ENCODE measurements at regions not wholly inside any gene's neighbourhood (a gene's known extent, or its start where the extent isn't known, plus 50 kb on each side); places are given as distances from the start of the nearest gene placed in this dataset.

DNA sequence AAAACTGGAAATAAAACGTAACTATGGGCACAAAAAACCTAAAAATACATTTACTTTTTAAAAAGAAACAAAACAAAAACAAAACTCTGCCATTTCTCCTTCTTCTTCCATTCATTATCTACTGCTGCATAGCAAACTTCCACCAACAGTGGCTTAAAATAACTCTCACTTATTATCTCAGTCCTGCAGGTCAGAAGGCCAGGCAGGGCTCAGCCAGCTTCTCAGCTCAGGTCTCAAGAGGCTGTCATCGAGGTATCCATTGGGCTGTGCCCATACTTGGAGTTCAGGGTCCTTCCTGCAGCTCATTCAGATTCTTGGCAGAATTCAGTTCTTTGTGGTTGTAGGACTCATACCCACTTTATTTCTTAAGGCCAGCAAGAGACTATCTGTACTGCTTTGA, 352.7 kb upstream of the PLD5 start:
- Mint-ChIP-seq H3K27ac (no peak overlapping the region), H3K36me3 (ENCODE audit: low read depth) (no peaks in the 10 kb centered on the region), H3K9me3 (no peaks in the 10 kb centered on the region), H3K27me3 (peaks cover 3% of the 10 kb centered on the region), H3K4me3 (no peak overlapping the region), H3K4me1 (ENCODE audit: low read depth) (no peaks in the 10 kb centered on the region)
- H3K27me3 ChIP-seq (ENCODE audit: control insufficient read depth in 1 of 2, insufficient read depth in 2 of 2, low read length in 2 of 2) = no peaks in the 10 kb centered on the region
- no peak overlapping the region for H3K4me3 ChIP-seq (ENCODE audit: low read length)
- POLR2A ChIA-PET = no interaction called here
- no peak for ATAC-seq (ENCODE audit: poor library complexity)
- CTCF ChIA-PET = no interaction called here
- no peak for DNase-seq
- no peaks in the 10 kb centered on the region for H3K9me3 ChIP-seq (ENCODE audit: control insufficient read depth in 1 of 2, insufficient read depth in 1 of 2, low read length in 2 of 2)
- H3K4me1 ChIP-seq (ENCODE audit: insufficient read depth, low read length) = no peaks in the 10 kb centered on the region
- TF ChIP-seq, protein P1, sequence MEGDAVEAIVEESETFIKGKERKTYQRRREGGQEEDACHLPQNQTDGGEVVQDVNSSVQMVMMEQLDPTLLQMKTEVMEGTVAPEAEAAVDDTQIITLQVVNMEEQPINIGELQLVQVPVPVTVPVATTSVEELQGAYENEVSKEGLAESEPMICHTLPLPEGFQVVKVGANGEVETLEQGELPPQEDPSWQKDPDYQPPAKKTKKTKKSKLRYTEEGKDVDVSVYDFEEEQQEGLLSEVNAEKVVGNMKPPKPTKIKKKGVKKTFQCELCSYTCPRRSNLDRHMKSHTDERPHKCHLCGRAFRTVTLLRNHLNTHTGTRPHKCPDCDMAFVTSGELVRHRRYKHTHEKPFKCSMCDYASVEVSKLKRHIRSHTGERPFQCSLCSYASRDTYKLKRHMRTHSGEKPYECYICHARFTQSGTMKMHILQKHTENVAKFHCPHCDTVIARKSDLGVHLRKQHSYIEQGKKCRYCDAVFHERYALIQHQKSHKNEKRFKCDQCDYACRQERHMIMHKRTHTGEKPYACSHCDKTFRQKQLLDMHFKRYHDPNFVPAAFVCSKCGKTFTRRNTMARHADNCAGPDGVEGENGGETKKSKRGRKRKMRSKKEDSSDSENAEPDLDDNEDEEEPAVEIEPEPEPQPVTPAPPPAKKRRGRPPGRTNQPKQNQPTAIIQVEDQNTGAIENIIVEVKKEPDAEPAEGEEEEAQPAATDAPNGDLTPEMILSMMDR (IDR thresholded peaks at IDR 0.05) = no peak
- no peak overlapping the region for H3K27ac ChIP-seq (ENCODE audit: low read depth in 1 of 2, low read length in 2 of 2)
- intact Hi-C loops (cut with DNase I, micrococcal nuclease) = no loop called here
- no peaks in the 10 kb centered on the region for H3K36me3 ChIP-seq (ENCODE audit: insufficient read depth, low read length)

GRCh38 chr1:242876030-242876429, 351.5 kb upstream of the PLD5 start:
- TF ChIP-seq, protein P1 (IDR thresholded peaks at IDR 0.05) = no peak
- H3K27ac Mint-ChIP-seq = no peak overlapping the region
- H3K27me3 Mint-ChIP-seq = no peaks in the 10 kb centered on the region
- no peaks in the 10 kb centered on the region for H3K27me3 ChIP-seq (ENCODE audit: control insufficient read depth in 1 of 2, insufficient read depth in 2 of 2, low read length in 2 of 2)
- CTCF ChIA-PET = no interaction called here
- H3K4me1 Mint-ChIP-seq (ENCODE audit: low read depth) = no peaks in the 10 kb centered on the region
- no peak for ATAC-seq (ENCODE audit: poor library complexity)
- intact Hi-C loops (cut with DNase I, micrococcal nuclease) = no loop called here
- no peaks in the 10 kb centered on the region for H3K9me3 ChIP-seq (ENCODE audit: control insufficient read depth in 1 of 2, insufficient read depth in 1 of 2, low read length in 2 of 2)
- H3K9me3 Mint-ChIP-seq = no peaks in the 10 kb centered on the region
- no peak overlapping the region for H3K4me3 ChIP-seq (ENCODE audit: low read length)
- H3K4me1 ChIP-seq (ENCODE audit: insufficient read depth, low read length) = no peaks in the 10 kb centered on the region
- H3K4me3 Mint-ChIP-seq = no peak overlapping the region
- H3K36me3 ChIP-seq (ENCODE audit: insufficient read depth, low read length) = no peaks in the 10 kb centered on the region
- no peak for DNase-seq
- H3K36me3 Mint-ChIP-seq (ENCODE audit: low read depth) = no peaks in the 10 kb centered on the region
- H3K27ac ChIP-seq (ENCODE audit: low read depth in 1 of 2, low read length in 2 of 2) = no peak overlapping the region
- POLR2A ChIA-PET = no interaction called here

DNA sequence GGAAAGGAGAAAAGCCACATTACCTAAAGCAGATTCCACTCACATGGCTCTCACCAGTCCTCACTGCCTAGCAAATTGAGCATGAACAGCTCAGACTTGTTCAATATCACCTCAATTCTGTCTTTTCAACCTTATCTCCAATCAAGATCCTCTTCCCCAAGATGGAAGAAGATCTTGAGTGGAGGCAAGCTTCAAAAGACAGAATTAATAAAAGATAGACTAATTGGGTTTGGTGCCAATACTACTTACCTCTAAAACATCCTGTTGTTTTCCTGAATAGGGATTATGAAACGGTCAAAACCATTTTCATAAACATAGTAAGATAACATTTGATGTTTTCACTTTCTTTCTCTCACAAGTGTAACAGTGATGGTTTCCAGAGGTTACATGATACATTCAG, 349.2 kb upstream of the PLD5 start:
- H3K4me1 Mint-ChIP-seq (ENCODE audit: low read depth) = no peaks in the 10 kb centered on the region
- H3K27ac Mint-ChIP-seq = no peak overlapping the region
- Histone ChIP-seq H3K4me3 (ENCODE audit: low read length) (no peak overlapping the region), H3K4me1 (ENCODE audit: insufficient read depth, low read length) (no peaks in the 10 kb centered on the region), H3K27me3 (ENCODE audit: control insufficient read depth in 1 of 2, insufficient read depth in 2 of 2, low read length in 2 of 2) (no peaks in the 10 kb centered on the region), H3K27ac (ENCODE audit: low read depth in 1 of 2, low read length in 2 of 2) (no peak overlapping the region), H3K9me3 (ENCODE audit: control insufficient read depth in 1 of 2, insufficient read depth in 1 of 2, low read length in 2 of 2) (no peaks in the 10 kb centered on the region), H3K36me3 (ENCODE audit: insufficient read depth, low read length) (no peaks in the 10 kb centered on the region)
- no peak overlapping the region for H3K4me3 Mint-ChIP-seq
- no peak for ATAC-seq (ENCODE audit: poor library complexity)
- TF ChIP-seq, protein P1 (IDR thresholded peaks at IDR 0.05) = no peak
- no peaks in the 10 kb centered on the region for H3K27me3 Mint-ChIP-seq
- ChIA-PET POLR2A (no interaction called here), CTCF (no interaction called here)
- no peaks in the 10 kb centered on the region for H3K9me3 Mint-ChIP-seq
- DNase-seq = no peak
- H3K36me3 Mint-ChIP-seq (ENCODE audit: low read depth) = no peaks in the 10 kb centered on the region
- intact Hi-C loops (cut with DNase I, micrococcal nuclease) = no loop called here

Measured in CD4-positive, alpha-beta T cell (primary cell).